ENCODE measurements at regions not wholly inside any gene's neighbourhood (a gene's known extent, or its start where the extent isn't known, plus 50 kb on each side); places are given as distances from the start of the nearest gene placed in this dataset.
"Not testable (repeated sequence)": the region's sequence is repeated elsewhere in the genome, so short reads cannot be mapped to it uniquely, and the experiment has no call there.

GRCh38 chr12:131622422-131622955, 88.4 kb upstream of the SFSWAP start:
- intact Hi-C loops (cut with DNase I; ENCODE audit: low total_unique reads) = loop anchor here (5.0 kb wide), 1 partner anchor 280 kb away; no protein-coding TSS in a partner anchor
- no peaks in the 10 kb centered on the region for H3K4me1 ChIP-seq
- no peak for DNase-seq
- TF ChIP-seq CTCF (IDR thresholded peaks at IDR 0.05) = no peak
- TF ChIP-seq POLR2A (IDR thresholded peaks at IDR 0.05) = no peak
- H3K27ac ChIP-seq = no peak overlapping the region
- H3K4me3 ChIP-seq = no peak overlapping the region
- H3K9me3 ChIP-seq = no peaks in the 10 kb centered on the region
- H3K36me3 ChIP-seq = no peaks in the 10 kb centered on the region
- no peaks in the 10 kb centered on the region for H3K27me3 ChIP-seq

- not testable (repeated sequence) for H3K27ac ChIP-seq, H3K9me3 ChIP-seq, H3K4me1 ChIP-seq, H3K4me3 ChIP-seq, H3K27me3 ChIP-seq, H3K36me3 ChIP-seq, DNase-seq
- intact Hi-C loops (cut with DNase I; ENCODE audit: low total_unique reads) = loop anchor here (5.0 kb wide), 1 partner anchor 281 kb away; no protein-coding TSS in a partner anchor
These were observed 87.2 kb upstream of the SFSWAP start for GRCh38 chr12:131623404-131624368.

- not testable (repeated sequence) for H3K9me3 ChIP-seq, DNase-seq, H3K4me1 ChIP-seq, H3K36me3 ChIP-seq, H3K27ac ChIP-seq, H3K4me3 ChIP-seq, H3K27me3 ChIP-seq
- intact Hi-C loops (cut with DNase I; ENCODE audit: low total_unique reads) = loop anchor here (5.0 kb wide), 1 partner anchor 282 kb away; no protein-coding TSS in a partner anchor
These were observed 86.5 kb upstream of the SFSWAP start for GRCh38 chr12:131624369-131624739.

GRCh38 chr12:131624756-131625501, 86.0 kb upstream of the SFSWAP start:
- H3K27me3 ChIP-seq, DNase-seq, H3K9me3 ChIP-seq, H3K4me1 ChIP-seq, H3K27ac ChIP-seq, H3K4me3 ChIP-seq, H3K36me3 ChIP-seq: not testable (repeated sequence)
- intact Hi-C loops (cut with DNase I; ENCODE audit: low total_unique reads) = loop anchor here (5.0 kb wide), 1 partner anchor 283 kb away; no protein-coding TSS in a partner anchor

- H3K4me3 ChIP-seq; H3K36me3 ChIP-seq; H3K27ac ChIP-seq; H3K9me3 ChIP-seq; DNase-seq; intact Hi-C loops (cut with DNase I; ENCODE audit: low total_unique reads); H3K27me3 ChIP-seq; H3K4me1 ChIP-seq: not testable (repeated sequence)
These were observed 84.7 kb upstream of the SFSWAP start for GRCh38 chr12:131625966-131626722.

- H3K27me3 ChIP-seq; DNase-seq; H3K36me3 ChIP-seq; H3K4me1 ChIP-seq; H3K4me3 ChIP-seq; H3K9me3 ChIP-seq; H3K27ac ChIP-seq; intact Hi-C loops (cut with DNase I; ENCODE audit: low total_unique reads): not testable (repeated sequence)
These were observed 83.5 kb upstream of the SFSWAP start for GRCh38 chr12:131627151-131628022.

Data from uterus (tissue), 3 donors.